Lower leg skin (tissue), 3 donors: ENCODE measurements at regions not wholly inside any gene's neighbourhood (a gene's known extent, or its start where the extent isn't known, plus 50 kb on each side); places are given as distances from the start of the nearest gene placed in this dataset.

ENCODE experiments used
- CTCF ChIP-seq, 3 donors: fragments of 450-650 bp; IDR thresholded peaks; one replicate each; pipeline ENCODE4 v1.5.1; 2016; ENCODE audit warnings: antibody characterized with exemption in 3 of 3, mild to moderate bottlenecking in 3 of 3, moderate library complexity in 2 of 3
- POLR2A ChIP-seq, 2 donors: fragments of 450-650 bp; IDR thresholded peaks; one replicate each; pipeline ENCODE4 v1.6.1; 2016 to 2017; ENCODE audit warnings: antibody characterized with exemption in 2 of 2, mild to moderate bottlenecking in 1 of 2, moderate library complexity in 1 of 2

GRCh38 chr6:776951-777350 lies 84.0 kb upstream of the EXOC2 start:
- TF ChIP-seq CTCF (IDR thresholded peaks at IDR 0.05) = no peak
- no peak for TF ChIP-seq POLR2A (IDR thresholded peaks at IDR 0.05)
